HL-60 (cell line): ENCODE measurements at regions not wholly inside any gene's neighbourhood (a gene's known extent, or its start where the extent isn't known, plus 50 kb on each side); places are given as distances from the start of the nearest gene placed in this dataset.

Experiments used
- DNase-seq, 2 experiments: peaks; one replicate each; pipeline ENCODE4 v3.0.0-alpha.2; 2010 to 2020; ENCODE audit warnings: low read depth in 1 of 2, low spot score in 1 of 2
- H3K27ac ChIP-seq: fragments of 250-450 bp; sonication (Bioruptor Pico); replicated peaks from 2 replicates; pipeline ENCODE4 v1.5.1; 2020; ENCODE audit warnings: mild to moderate bottlenecking, moderate library complexity
- H3K27me3 ChIP-seq: fragments of 250-450 bp; sonication (Bioruptor Pico); 2 replicates; pipeline ENCODE4 v1.5.1; 2021; ENCODE audit warnings: mild to moderate bottlenecking, moderate library complexity; ENCODE audit not compliant: insufficient read depth, poor library complexity, severe bottlenecking
- H3K4me3 ChIP-seq: replicated peaks from 2 replicates; pipeline ENCODE4 v1.5.1; 2011; ENCODE audit warnings: mild to moderate bottlenecking, control low read depth, low read length; ENCODE audit not compliant: insufficient read depth
- CTCF ChIP-seq: IDR thresholded peaks from one replicate; pipeline ENCODE4 v1.5.1; 2011; ENCODE audit warnings: low read length, control low read depth, inconsistent platforms; ENCODE audit not compliant: insufficient read depth
- GABPA ChIP-seq: IDR thresholded peaks from 2 replicates; pipeline ENCODE4 v1.6.1; 2012; ENCODE audit warnings: low read depth
- POLR2AphosphoS5 ChIP-seq: IDR thresholded peaks from 2 replicates; pipeline ENCODE4 v1.6.1; 2012; ENCODE audit warnings: low read depth
- REST ChIP-seq: IDR thresholded peaks from 2 replicates; pipeline ENCODE4 v1.6.1; 2012; ENCODE audit warnings: low read depth; ENCODE audit not compliant: insufficient replicate concordance
- SPI1 ChIP-seq: IDR thresholded peaks from 2 replicates; pipeline ENCODE4 v1.6.1; 2012; ENCODE audit warnings: low read depth, mild to moderate bottlenecking, borderline replicate concordance

- no peak for DNase-seq
- H3K27ac ChIP-seq = no peak overlapping the region
- no peak overlapping the region for H3K4me3 ChIP-seq
- TF ChIP-seq CTCF (no peak), POLR2AphosphoS5 (no peak), REST (no peak), SPI1 (no peak), GABPA (no peak)
- no peaks in the 10 kb centered on the region for H3K27me3 ChIP-seq
These were observed 1198.2 kb upstream of the AUTS2 start for GRCh38 chr7:68399991-68400590.

- H3K27me3 ChIP-seq = no peaks in the 10 kb centered on the region
- TF ChIP-seq SPI1 = no peak
- no peak for TF ChIP-seq CTCF
- TF ChIP-seq POLR2AphosphoS5 = no peak
- no peak for TF ChIP-seq REST
- TF ChIP-seq GABPA = no peak
- H3K27ac ChIP-seq = no peak overlapping the region
- no peak for DNase-seq
- no peak overlapping the region for H3K4me3 ChIP-seq
These were observed 1197.5 kb upstream of the AUTS2 start for GRCh38 chr7:68400783-68401182.

- DNase-seq = no peak
- no peak overlapping the region for H3K4me3 ChIP-seq
- no peak for TF ChIP-seq SPI1
- no peak for TF ChIP-seq GABPA
- TF ChIP-seq POLR2AphosphoS5 = no peak
- no peak for TF ChIP-seq REST
- TF ChIP-seq CTCF = no peak
- no peaks in the 10 kb centered on the region for H3K27me3 ChIP-seq
- no peak overlapping the region for H3K27ac ChIP-seq
These were observed 1197.0 kb upstream of the AUTS2 start for GRCh38 chr7:68401313-68401712.
